Neuronal stem cell (in vitro differentiated cells): ENCODE measurements at regions not wholly inside any gene's neighbourhood (a gene's known extent, or its start where the extent isn't known, plus 50 kb on each side); places are given as distances from the start of the nearest gene placed in this dataset.
A peak's percentile ranks its signal among the peaks of the same experiment; 100 is the strongest.

Experiments
- DNase-seq: peaks from one replicate; pipeline ENCODE4 v3.0.0-alpha.2; 2013; ENCODE audit warnings: low spot score
- H2AFZ ChIP-seq: one replicate; pipeline ENCODE4 v1.6.1; 2013; ENCODE audit warnings: mild to moderate bottlenecking, low read length, inconsistent platforms
- H2AK5ac ChIP-seq: 2 replicates; pipeline ENCODE4 v1.6.1; 2013; ENCODE audit warnings: low read depth, mild to moderate bottlenecking, inconsistent platforms, low read length, moderate library complexity, mixed read lengths
- H2BK120ac ChIP-seq: 2 replicates; pipeline ENCODE4 v1.6.1; 2013; ENCODE audit warnings: low read depth, mild to moderate bottlenecking, inconsistent platforms, low read length, moderate library complexity, mixed read lengths
- H2BK12ac ChIP-seq: one replicate; pipeline ENCODE4 v1.6.1; 2013; ENCODE audit warnings: low read length, inconsistent platforms
- H2BK15ac ChIP-seq: 2 replicates; pipeline ENCODE4 v1.6.1; 2013; ENCODE audit warnings: mild to moderate bottlenecking, low read length, inconsistent platforms, mixed read lengths
- H2BK5ac ChIP-seq: one replicate; pipeline ENCODE4 v1.6.1; 2013; ENCODE audit warnings: inconsistent platforms, mild to moderate bottlenecking, low read length, moderate library complexity
- H3K14ac ChIP-seq: one replicate; pipeline ENCODE4 v1.6.1; 2013; ENCODE audit warnings: low read length, inconsistent platforms
- H3K18ac ChIP-seq: 2 replicates; pipeline ENCODE4 v1.6.1; 2013; ENCODE audit warnings: low read length, inconsistent platforms
- H3K23ac ChIP-seq: 2 replicates; pipeline ENCODE4 v1.6.1; 2013; ENCODE audit warnings: low read depth, mild to moderate bottlenecking, mixed read lengths, low read length, inconsistent platforms; ENCODE audit not compliant: poor library complexity
- H3K27ac ChIP-seq: replicated peaks from 3 replicates; pipeline ENCODE4 v1.5.1; 2013; ENCODE audit warnings: low read length, inconsistent platforms
- H3K27me3 ChIP-seq, 3 experiments: 2 replicates each; pipeline ENCODE4 v1.6.1; 2013; ENCODE audit warnings: low read length in 3 of 3, mild to moderate bottlenecking in 2 of 3, inconsistent platforms in 1 of 3, low read depth in 1 of 3, mixed read lengths in 1 of 3, moderate library complexity in 1 of 3; ENCODE audit not compliant: control insufficient read depth in 3 of 3, insufficient read depth in 3 of 3
- H3K36me3 ChIP-seq, 2 donors: replicated peaks in 1 of 2; 2 replicates each; pipeline ENCODE4 v1.6.1; 2013; ENCODE audit warnings: low read length in 2 of 2; ENCODE audit not compliant: control insufficient read depth in 2 of 2, insufficient read depth in 2 of 2
- H3K4ac ChIP-seq: 2 replicates; pipeline ENCODE4 v1.6.1; 2013; ENCODE audit warnings: inconsistent platforms, mild to moderate bottlenecking, low read length, moderate library complexity
- H3K4me1 ChIP-seq, 2 donors: 1 replicate in 1 of 2; 2 replicates in 1 of 2; pipeline ENCODE4 v1.6.1; 2013; ENCODE audit warnings: low read length in 2 of 2, low read depth in 1 of 2; ENCODE audit not compliant: control insufficient read depth in 2 of 2, insufficient read depth in 1 of 2
- H3K4me2 ChIP-seq: one replicate; pipeline ENCODE4 v1.6.1; 2013; ENCODE audit warnings: mild to moderate bottlenecking, low read length, inconsistent platforms; ENCODE audit not compliant: insufficient read depth, poor library complexity, severe bottlenecking
- H3K4me3 ChIP-seq, 2 donors: 2 replicates each; pipeline ENCODE4 v1.5.1; 2013; ENCODE audit warnings: low read length in 2 of 2, mild to moderate bottlenecking in 2 of 2, inconsistent platforms in 1 of 2, moderate library complexity in 1 of 2
- H3K79me1 ChIP-seq: one replicate; pipeline ENCODE4 v1.6.1; 2013; ENCODE audit warnings: low read depth, mild to moderate bottlenecking, inconsistent platforms, low read length, moderate library complexity
- H3K9ac ChIP-seq: one replicate; pipeline ENCODE4 v1.6.1; 2013; ENCODE audit warnings: mild to moderate bottlenecking, low read depth, low read length, inconsistent platforms; ENCODE audit not compliant: poor library complexity
- H3K9me3 ChIP-seq, 2 donors: replicated peaks in 1 of 2; 2 replicates each; pipeline versions ENCODE3 to v1.6.1; 2013; ENCODE audit warnings: low read length in 2 of 2, mild to moderate bottlenecking in 2 of 2, inconsistent platforms in 1 of 2, low read depth in 1 of 2, mixed read lengths in 1 of 2, moderate library complexity in 1 of 2; ENCODE audit not compliant: control insufficient read depth in 2 of 2, insufficient read depth in 1 of 2
- H4K8ac ChIP-seq: one replicate; pipeline ENCODE4 v1.6.1; 2013; ENCODE audit warnings: low read depth, mild to moderate bottlenecking, inconsistent platforms, low read length, moderate library complexity
- H4K91ac ChIP-seq: one replicate; pipeline ENCODE4 v1.6.1; 2013; ENCODE audit warnings: low read length, low read depth, mild to moderate bottlenecking, inconsistent platforms; ENCODE audit not compliant: poor library complexity
- WGBS, 2 donors: extraction: QIAGEN DNeasy Blood & Tissue Kit; methylation state at CpG; one replicate each; pipeline ENCODE4 v1.1.7; 2013; ENCODE audit warnings: missing lambda C conversion rate in 2 of 2, mixed read lengths in 1 of 2; ENCODE audit not compliant: insufficient read length in 2 of 2, insufficient replicate concordance in 1 of 2; ENCODE audit errors: extremely low coverage in 2 of 2; 5-methylcytosine and 5-hydroxymethylcytosine counted together

GRCh38 chr11:76266286-76267100 lies 60.2 kb upstream of the WNT11 start:
- no peaks in the 10 kb centered on the region for H3K4me1 ChIP-seq
- H3K4ac ChIP-seq = no peak overlapping the region
- WGBS, 2 donors = no CpG with 5 or more reads among the region's 8 CpGs

DNA sequence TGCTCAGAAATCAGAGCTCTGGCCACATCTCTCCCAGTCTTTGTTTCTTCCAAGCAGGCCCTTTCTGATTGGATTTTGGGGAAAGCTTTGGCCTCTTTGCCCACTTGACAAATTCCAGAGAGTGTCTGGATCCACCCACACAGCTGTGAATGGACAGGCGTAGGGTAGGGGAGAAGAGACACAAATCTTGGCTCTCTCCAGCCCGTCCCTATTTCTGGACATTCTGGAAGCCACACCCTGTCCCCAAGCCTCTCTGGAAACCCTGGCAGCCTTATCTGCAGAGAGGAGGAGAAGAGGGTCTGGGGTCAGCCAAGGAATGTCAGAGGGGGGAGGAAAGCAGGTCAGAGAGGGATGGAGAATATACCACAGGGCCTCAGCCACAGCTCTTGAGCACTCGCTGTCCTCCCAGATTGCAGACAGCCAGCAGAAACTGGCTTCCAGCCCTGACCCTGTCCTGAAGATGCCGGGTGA lies 59.5 kb upstream of the WNT11 start:
- Histone ChIP-seq H3K36me3 (no peaks in the 10 kb centered on the region), H3K9ac (no peak overlapping the region), H4K91ac (no peak overlapping the region), H3K9me3 (no peaks in the 10 kb centered on the region), H3K4ac (no peak overlapping the region), H3K4me1 (no peaks in the 10 kb centered on the region), H2BK15ac (no peak overlapping the region), H3K27ac (no peak overlapping the region), H3K4me2 (no peak overlapping the region), H3K18ac (peak overlapping the region; percentile 3), H3K14ac (no peak overlapping the region), H3K79me1 (no peaks in the 10 kb centered on the region), H3K23ac (no peak overlapping the region), H2BK120ac (no peak overlapping the region), H2AFZ (no peak overlapping the region), H3K27me3 (peaks cover 0 to 7% (median 0%) of the 10 kb centered on the region in 3 experiments), H2BK5ac (no peak overlapping the region), H3K4me3 (no peak overlapping the region), H2AK5ac (no peak overlapping the region), H2BK12ac (no peak overlapping the region), H4K8ac (no peak overlapping the region)
- no peak for DNase-seq
- no CpG with 5 or more reads among the region's 4 CpGs for WGBS, 2 donors

More at GRCh38 chr11:76266286-76267100, 60.2 kb upstream of the WNT11 start:
- H3K79me1 ChIP-seq = no peaks in the 10 kb centered on the region
- no peaks in the 10 kb centered on the region for H3K36me3 ChIP-seq
- H3K18ac ChIP-seq = peak overlapping the region; percentile 3
- no peak overlapping the region for H3K4me2 ChIP-seq
- H3K9ac ChIP-seq = no peak overlapping the region
- H3K27me3 ChIP-seq = peaks cover 0 to 3% (median 0%) of the 10 kb centered on the region in 3 experiments
- H2BK12ac ChIP-seq = no peak overlapping the region
- no peak overlapping the region for H3K23ac ChIP-seq
- H3K9me3 ChIP-seq = no peaks in the 10 kb centered on the region
- H4K8ac ChIP-seq = no peak overlapping the region
- no peak overlapping the region for H3K27ac ChIP-seq
- no peak overlapping the region for H3K14ac ChIP-seq
- H2AK5ac ChIP-seq = no peak overlapping the region
- no peak overlapping the region for H4K91ac ChIP-seq
- DNase-seq = no peak
- H3K4me3 ChIP-seq = no peak overlapping the region
- no peak overlapping the region for H2BK5ac ChIP-seq
- no peak overlapping the region for H2AFZ ChIP-seq
- no peak overlapping the region for H2BK120ac ChIP-seq
- H2BK15ac ChIP-seq = no peak overlapping the region

DNA sequence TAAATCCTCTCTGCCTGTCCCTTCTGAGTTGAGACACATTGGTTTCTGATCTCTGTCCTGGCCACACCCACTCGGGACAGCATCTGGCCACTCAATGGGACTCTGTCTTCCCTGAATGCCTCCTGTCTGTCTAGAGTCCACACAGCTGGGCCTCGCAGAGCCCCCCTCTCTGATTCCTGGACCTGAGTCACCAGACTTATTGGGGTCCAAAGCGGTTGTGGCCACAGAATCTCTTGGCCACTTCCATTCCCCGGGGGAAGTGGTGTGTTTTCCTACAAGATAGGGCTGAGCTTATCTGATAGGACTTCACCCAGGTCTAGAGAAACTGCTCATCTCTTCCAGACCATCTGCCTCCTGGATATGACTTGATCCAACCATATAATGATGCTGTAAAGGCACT lies 57.4 kb upstream of the WNT11 start:
- Histone ChIP-seq H3K27ac (no peak overlapping the region), H2BK12ac (no peak overlapping the region), H3K79me1 (no peaks in the 10 kb centered on the region), H2AFZ (no peak overlapping the region), H3K27me3 (peaks cover 0 to 27% (median 0%) of the 10 kb centered on the region in 3 experiments), H2AK5ac (no peak overlapping the region), H2BK15ac (no peak overlapping the region), H3K23ac (no peak overlapping the region), H4K91ac (no peak overlapping the region), H4K8ac (no peak overlapping the region), H2BK5ac (no peak overlapping the region), H3K18ac (no peak overlapping the region), H2BK120ac (no peak overlapping the region), H3K4ac (no peak overlapping the region), H3K4me1 (no peaks in the 10 kb centered on the region), H3K4me3 (no peak overlapping the region), H3K9ac (no peak overlapping the region), H3K9me3 (no peaks in the 10 kb centered on the region), H3K14ac (no peak overlapping the region), H3K4me2 (no peak overlapping the region), H3K36me3 (no peaks in the 10 kb centered on the region)
- WGBS, 2 donors = no CpG with 5 or more reads among the region's 4 CpGs
- DNase-seq = no peak

- no peaks in the 10 kb centered on the region for H3K36me3 ChIP-seq
- no peaks in the 10 kb centered on the region for H3K79me1 ChIP-seq
- no peak overlapping the region for H4K8ac ChIP-seq
- H3K4ac ChIP-seq = no peak overlapping the region
- no peak overlapping the region for H3K27ac ChIP-seq
- H3K9me3 ChIP-seq = no peaks in the 10 kb centered on the region
- H3K9ac ChIP-seq = no peak overlapping the region
- H2BK120ac ChIP-seq = no peak overlapping the region
- no peak overlapping the region for H2AFZ ChIP-seq
- H2BK5ac ChIP-seq = no peak overlapping the region
- H3K4me1 ChIP-seq = no peaks in the 10 kb centered on the region
- H4K91ac ChIP-seq = no peak overlapping the region
- no peak for DNase-seq
- no peak overlapping the region for H3K18ac ChIP-seq
- no peak overlapping the region for H2AK5ac ChIP-seq
- H3K14ac ChIP-seq = no peak overlapping the region
- no peak overlapping the region for H2BK15ac ChIP-seq
- H3K4me3 ChIP-seq = no peak overlapping the region
- no peak overlapping the region for H2BK12ac ChIP-seq
- H3K4me2 ChIP-seq = no peak overlapping the region
- peaks cover 0 to 32% (median 0%) of the 10 kb centered on the region in 3 experiments for H3K27me3 ChIP-seq
- no CpG with 5 or more reads among the region's 2 CpGs for WGBS, 2 donors
- no peak overlapping the region for H3K23ac ChIP-seq
Measured at GRCh38 chr11:76263166-76263565, 56.9 kb upstream of the WNT11 start.
